Inflammatory macrophage treated with lipopolysaccharide for 1 hour (primary cell): ENCODE measurements at regions not wholly inside any gene's neighbourhood (a gene's known extent, or its start where the extent isn't known, plus 50 kb on each side); places are given as distances from the start of the nearest gene placed in this dataset.
A peak's percentile ranks its signal among the peaks of the same experiment; 100 is the strongest.

ENCODE experiments used
- DNase-seq, 2 donors: peaks; one replicate each; pipeline ENCODE4 v3.0.0-alpha.2; 2020 to 2022

DNA sequence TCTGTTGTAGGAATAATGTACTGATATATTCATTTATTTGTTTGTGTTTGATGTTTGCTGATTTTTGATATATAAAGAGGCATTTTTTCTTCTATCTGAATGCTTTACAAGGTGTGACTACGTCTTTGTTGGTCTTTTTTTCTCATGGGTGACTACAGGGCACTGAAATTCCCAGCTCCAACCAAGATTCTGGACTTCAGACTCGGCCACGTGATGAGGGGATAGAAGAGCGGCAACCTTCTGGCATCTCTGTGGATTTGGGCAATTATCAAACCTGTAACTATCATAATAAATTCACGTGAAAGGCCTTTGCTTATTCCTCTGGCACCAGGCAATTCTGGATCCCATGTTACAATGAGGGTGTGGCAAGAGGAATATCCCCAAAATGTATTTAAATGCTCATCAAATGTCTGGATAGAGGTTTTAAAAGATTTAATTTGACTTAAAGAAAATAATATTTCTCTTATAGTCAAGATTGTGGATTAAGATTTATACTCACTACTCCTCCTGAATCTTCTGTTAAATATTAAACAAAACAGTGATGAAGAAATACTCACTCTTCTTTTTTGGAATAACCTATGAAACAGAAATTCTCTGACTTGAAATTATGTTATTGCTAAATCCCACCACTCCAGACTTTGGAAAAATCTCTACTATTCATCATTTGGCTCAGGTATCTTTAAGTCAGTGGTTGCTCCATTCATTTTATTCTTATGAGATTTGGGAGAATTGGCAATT, 276.3 kb downstream of the GPR37 start:
- DNase-seq = no peak

DNA sequence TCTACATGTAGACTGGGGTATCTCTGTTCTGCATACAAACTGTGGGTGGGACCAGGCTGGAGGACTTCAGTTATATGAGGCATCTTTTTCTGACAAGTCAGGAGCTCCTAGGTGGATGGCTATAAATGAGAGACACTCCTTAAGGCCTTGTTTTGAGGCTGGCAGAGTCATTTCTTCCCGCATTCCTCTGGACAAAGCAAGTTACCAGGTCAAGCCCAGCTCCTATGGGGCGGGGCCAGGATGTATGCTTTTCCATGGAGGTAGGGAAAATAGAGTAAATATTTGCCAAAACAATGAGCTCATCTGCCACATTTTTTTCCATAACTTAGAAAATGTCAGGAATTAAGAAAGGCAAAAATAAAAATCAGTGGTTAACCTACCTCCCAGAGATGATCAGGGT, 283.4 kb downstream of the GPR37 start:
- DNase-seq = no peak

- no peak for DNase-seq
Measured at GRCh38 chr7:124480821-124481290, 284.7 kb downstream of the GPR37 start.

DNA sequence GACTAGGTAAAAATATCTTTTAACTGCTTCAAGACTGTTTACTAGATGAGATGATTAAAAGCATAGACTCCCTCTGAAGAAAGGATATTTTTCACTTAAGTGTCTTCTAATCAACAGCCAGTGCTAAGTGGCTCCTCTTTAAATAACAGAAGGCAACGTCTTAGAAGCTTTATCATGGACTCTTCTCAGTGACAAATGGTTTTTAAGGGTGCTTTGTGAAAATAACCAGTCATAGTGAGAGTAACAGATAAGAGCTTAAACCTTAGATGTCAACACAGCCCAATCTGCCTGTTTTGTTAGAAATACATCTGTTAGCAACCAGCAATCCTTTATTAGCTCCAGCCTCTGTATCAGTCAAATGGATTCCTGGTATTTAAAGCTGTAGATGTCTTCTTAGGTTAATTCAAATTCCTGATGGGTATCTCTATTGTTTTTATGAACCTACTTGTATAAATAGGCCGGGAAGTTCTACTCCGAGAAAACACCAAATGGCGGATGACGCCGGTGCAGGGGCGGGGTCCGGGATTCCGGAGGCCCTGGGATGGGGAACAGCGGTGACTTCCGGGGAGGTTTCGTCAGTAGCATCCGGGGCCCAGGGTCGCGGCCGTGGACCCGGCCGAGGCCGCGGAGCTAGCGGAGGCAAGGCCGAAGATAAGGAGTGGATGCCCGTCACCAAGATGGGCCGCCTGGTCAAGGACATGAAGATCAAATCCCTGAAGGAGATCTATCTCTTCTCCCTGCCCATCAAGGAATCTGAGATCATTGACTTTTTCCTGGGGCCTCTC, 285.4 kb downstream of the GPR37 start:
- DNase-seq = no peak

DNA sequence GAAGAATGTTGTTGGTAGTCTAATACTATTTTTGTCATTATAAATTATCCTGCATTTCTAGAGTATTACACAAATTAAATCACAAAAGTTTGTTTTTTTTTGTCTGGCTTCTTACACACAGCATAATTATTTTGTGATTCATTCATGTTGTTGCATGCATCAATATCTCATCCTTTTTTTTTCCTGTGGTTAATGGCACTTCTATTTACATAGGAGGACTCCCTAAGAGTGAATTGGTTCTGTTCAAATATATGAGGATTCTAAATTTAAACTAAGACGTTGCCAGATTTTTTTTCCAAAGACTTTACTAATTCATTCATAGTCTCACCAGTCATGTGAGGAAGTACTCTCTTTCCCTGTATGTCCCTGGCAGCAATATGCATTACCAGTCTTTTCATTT, 303.3 kb downstream of the GPR37 start:
- DNase-seq = no peak

DNA sequence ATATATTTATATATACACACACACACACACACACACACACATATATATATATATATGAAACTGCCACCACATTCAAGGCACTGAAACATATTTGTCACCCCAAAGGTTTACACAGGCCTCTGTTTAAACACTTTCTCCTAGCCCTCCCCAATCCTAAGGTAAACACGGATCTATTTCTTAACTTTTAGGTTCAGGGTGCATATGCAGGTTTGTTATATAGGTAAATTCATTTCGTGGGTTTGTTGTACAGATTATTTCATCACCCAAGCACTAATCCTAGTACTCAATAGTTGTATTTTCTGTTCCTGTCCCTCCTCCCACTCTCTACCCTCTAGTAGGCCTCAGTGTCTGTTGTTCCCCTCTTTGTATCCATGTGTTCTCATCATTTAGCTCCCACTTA, 305.0 kb downstream of the GPR37 start:
- no peak for DNase-seq

GRCh38 chr7:124460056-124460450, 305.5 kb downstream of the GPR37 start:
- DNase-seq = no peak

- no peak for DNase-seq
Measured at GRCh38 chr7:124459101-124460055, 306.2 kb downstream of the GPR37 start.

GRCh38 chr7:124457841-124458240, 307.8 kb downstream of the GPR37 start:
- no peak for DNase-seq

- no peak for DNase-seq
Measured at GRCh38 chr7:124456286-124456685, 309.3 kb downstream of the GPR37 start.

- no peak for DNase-seq
Measured at GRCh38 chr7:124452186-124452585, 313.4 kb downstream of the GPR37 start.

DNA sequence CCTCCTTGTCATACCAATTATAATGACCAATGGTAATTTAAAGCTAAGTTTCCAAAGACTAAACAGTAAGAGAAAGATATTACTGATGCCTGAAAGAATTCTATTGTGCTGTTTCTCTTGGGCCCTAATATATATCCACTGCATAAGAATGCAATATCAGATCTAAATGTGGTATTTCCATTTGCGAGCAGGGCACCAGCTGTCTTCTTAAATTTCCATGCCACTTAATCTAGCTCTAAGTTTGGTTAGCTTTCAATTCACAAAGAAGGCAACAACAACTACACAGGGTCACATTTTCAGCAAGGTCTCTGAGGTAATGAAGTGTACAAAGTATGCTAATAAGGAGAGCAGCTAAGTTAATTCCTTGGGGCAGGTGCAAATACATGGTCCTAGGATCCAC, 315.7 kb downstream of the GPR37 start:
- DNase-seq = no peak

DNA sequence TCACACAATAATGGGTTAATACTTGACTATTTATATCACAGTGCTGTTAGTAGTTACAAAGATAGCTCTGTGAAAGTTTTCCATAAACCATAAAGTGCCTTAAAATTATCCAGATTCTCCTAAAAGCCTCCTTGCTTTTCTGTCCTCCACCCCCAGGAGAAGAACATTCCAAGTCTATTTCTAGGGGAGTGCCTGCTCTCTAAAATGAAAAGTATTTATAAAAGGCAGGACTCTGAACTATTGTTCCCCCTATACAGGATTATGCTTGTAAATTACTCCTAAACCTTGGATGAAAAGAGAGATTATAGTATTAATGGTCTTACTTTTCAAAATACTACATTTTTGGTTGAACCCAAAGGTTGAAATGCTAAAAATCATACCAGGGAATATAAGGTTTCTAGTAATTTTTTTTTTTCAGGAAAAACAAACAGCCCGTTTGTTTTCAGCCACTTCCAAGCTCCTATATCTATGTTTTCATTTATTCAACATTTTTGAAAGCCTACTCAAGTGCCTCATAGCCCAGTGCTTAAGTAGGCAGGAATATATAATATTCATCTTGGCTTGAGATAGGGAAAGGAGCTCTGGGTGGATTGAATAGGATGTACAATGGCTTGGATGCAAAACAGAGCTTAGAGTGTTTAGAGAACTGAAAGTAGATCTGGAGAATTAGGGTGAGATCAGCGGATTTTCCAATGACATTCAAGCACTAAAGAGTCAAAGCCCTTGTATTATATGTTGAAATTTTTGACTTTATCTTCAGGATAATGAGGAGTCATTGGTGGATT, 320.7 kb downstream of the GPR37 start:
- peak in 1 of 2 donors; percentile 0 for DNase-seq

- no peak for DNase-seq
Measured at GRCh38 chr7:124443762-124444161, 321.8 kb downstream of the GPR37 start.

DNA sequence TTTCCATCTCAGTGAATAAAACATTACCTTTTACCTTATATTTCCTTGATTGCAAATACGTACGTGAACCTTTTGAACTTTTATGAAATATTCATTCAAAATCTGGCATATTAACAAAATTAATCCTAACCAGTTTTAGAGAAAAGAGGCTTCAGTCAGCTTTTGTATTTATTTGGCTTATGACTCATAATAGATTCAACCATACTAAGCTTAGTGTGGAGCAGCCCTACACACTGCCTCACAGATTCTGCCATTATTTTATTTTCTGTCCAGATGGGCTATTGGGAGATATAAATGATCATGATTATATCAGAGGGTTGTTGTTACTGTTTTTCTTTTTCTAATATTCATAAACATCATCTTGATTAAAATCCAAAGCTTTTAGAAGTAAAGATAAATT, 325.5 kb downstream of the GPR37 start:
- no peak for DNase-seq

DNA sequence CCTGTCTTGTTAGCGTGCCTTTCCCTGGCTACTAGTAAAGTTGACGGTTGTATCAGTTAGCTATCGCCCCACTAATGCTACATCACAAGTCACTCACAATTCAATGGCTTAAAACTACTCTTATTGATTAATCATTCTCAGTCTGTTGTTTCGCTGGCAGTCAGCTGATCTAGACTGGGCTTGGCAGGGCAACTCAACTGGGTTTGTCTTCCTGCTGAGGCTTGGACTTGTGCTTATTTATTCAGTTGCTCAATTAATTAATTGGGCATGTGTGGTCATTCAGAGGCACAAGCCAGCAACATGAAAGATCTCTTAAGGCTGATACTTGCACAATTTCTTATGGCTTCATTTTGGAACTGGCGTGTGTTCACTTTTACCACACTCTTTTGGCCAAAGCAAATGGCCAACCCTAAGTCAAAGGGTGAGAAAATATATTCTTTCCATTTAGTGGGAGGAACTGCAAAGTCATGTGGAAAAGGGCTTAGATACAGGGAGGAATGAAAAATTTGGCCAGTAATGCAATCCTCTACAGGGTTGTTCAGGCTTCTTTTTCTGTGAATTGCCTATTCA, 333.5 kb downstream of the GPR37 start:
- DNase-seq = no peak

GRCh38 chr7:124429923-124430322, 335.7 kb downstream of the GPR37 start:
- no peak for DNase-seq

- no peak for DNase-seq
Measured at GRCh38 chr7:124428781-124429180, 336.8 kb downstream of the GPR37 start.

DNA sequence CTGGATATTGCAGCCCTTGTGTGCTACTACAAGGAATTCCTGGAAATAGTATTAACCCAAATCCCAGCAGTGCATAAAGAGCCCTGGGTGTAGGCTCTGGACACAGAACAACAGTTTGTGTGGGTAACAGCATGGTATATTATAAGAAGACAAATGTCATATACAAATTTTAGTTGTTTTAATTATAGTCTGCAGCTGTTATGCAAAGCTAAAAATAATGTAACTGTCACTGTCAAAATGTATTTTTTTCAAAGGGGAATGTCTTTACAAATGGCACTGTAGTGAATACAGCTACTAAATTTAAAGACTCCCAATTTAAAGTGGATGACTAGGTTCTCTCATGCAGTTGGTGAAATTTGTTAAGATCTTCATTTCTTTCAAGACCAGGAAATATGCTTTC, 339.0 kb downstream of the GPR37 start:
- DNase-seq = no peak

- DNase-seq = no peak
Measured at GRCh38 chr7:124423863-124424262, 341.7 kb downstream of the GPR37 start.

- DNase-seq = no peak
Measured at GRCh38 chr7:124422081-124422480, 343.5 kb downstream of the GPR37 start.

DNA sequence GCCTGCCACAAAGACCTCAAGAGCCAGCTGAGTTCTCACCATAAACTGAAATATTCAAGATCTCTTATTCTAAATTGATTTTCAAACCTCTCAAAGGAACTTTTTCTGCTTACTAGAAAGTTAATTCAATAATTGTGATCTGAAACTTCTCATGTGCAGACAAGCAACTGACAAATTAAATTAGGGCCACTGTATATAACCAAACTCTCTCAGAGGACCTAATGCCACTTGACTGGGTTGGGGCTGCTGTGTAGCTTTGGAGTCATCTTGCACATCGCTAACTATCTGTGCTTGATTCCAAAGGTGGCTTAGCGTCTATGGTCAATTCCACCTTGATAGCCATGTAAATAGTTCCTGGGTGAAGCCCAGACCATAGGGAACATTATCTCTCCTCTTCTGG, 345.2 kb downstream of the GPR37 start:
- no peak for DNase-seq
